IMR-90 (cell line): ENCODE measurements at regions not wholly inside any gene's neighbourhood (a gene's known extent, or its start where the extent isn't known, plus 50 kb on each side); places are given as distances from the start of the nearest gene placed in this dataset.

ENCODE experiments used
- CEBPB ChIP-seq: IDR thresholded peaks from 2 replicates; pipeline ENCODE4 v1.6.1; 2012; ENCODE audit warnings: low read depth, low read length, improper control_type of control experiment
- CHD1 ChIP-seq: IDR thresholded peaks from 2 replicates; pipeline ENCODE4 v1.6.1; 2012; ENCODE audit warnings: low read depth, low read length, improper control_type of control experiment
- FOS ChIP-seq: fragments of 150-350 bp; IDR thresholded peaks from 2 replicates; pipeline ENCODE4 v1.6.1; 2016; ENCODE audit warnings: low read depth, low read length
- MAZ ChIP-seq: IDR thresholded peaks from 2 replicates; pipeline ENCODE4 v1.6.1; 2012; ENCODE audit warnings: low read depth, mild to moderate bottlenecking, low read length, improper control_type of control experiment, moderate library complexity, borderline replicate concordance
- MXI1 ChIP-seq: IDR thresholded peaks from 2 replicates; pipeline ENCODE4 v1.6.1; 2012; ENCODE audit warnings: low read depth, mild to moderate bottlenecking, low read length, moderate library complexity, borderline replicate concordance
- NFE2L2 ChIP-seq: fragments of 150-350 bp; IDR thresholded peaks from 2 replicates; pipeline ENCODE4 v1.6.1; 2016; ENCODE audit warnings: low read depth, mild to moderate bottlenecking, low read length
- POLR2A ChIP-seq: IDR thresholded peaks from 2 replicates; pipeline ENCODE4 v1.6.1; 2012; ENCODE audit warnings: mild to moderate bottlenecking, low read depth, low read length
- RAD21 ChIP-seq: IDR thresholded peaks from 2 replicates; pipeline ENCODE4 v1.6.1; 2012; ENCODE audit warnings: low read length, improper control_type of control experiment
- SMC3 ChIP-seq: fragments of 150-350 bp; IDR thresholded peaks from 2 replicates; pipeline ENCODE4 v1.6.1; 2016; ENCODE audit warnings: low read depth, mild to moderate bottlenecking, antibody characterized with exemption, low read length, moderate library complexity
- TF ChIP-seq, protein P1 (sequence below): conservative IDR thresholded peaks from 2 replicates; pipeline ENCODE4 v1.5.1; 2012; ENCODE audit warnings: mild to moderate bottlenecking, low read depth, low read length, improper control_type of control experiment
- TF ChIP-seq, protein P2 (sequence below): fragments of 150-350 bp; IDR thresholded peaks from 2 replicates; pipeline ENCODE4 v1.6.1; 2017; ENCODE audit warnings: mild to moderate bottlenecking, antibody characterized with exemption, low read length, low read depth
- TF ChIP-seq, protein P3 (sequence below): fragments of 150-350 bp; IDR thresholded peaks from 2 replicates; pipeline ENCODE4 v1.6.1; 2016; ENCODE audit warnings: low read depth, mild to moderate bottlenecking, low read length, moderate library complexity, borderline replicate concordance

DNA sequence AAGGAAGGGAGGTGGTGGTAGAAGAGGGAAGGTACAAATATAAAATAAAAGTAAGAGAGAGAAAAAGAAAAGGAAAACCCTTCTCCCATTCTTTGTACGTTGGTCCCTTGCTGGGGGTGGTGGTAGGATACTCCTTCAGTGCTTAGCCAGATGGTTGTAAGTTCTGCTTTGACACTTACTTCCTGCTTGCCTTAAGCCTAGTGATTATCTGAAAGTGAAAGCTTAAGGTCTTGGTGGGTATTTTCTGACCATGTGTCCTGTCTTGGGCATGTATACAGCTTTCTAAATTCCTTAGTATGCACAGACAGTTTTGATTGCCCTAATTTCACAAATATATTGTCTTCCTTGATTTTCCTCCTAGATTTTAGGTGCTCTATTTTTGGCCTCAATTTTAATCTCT is 314.8 kb downstream of the PCDH17 start:
- TF ChIP-seq, protein P1, sequence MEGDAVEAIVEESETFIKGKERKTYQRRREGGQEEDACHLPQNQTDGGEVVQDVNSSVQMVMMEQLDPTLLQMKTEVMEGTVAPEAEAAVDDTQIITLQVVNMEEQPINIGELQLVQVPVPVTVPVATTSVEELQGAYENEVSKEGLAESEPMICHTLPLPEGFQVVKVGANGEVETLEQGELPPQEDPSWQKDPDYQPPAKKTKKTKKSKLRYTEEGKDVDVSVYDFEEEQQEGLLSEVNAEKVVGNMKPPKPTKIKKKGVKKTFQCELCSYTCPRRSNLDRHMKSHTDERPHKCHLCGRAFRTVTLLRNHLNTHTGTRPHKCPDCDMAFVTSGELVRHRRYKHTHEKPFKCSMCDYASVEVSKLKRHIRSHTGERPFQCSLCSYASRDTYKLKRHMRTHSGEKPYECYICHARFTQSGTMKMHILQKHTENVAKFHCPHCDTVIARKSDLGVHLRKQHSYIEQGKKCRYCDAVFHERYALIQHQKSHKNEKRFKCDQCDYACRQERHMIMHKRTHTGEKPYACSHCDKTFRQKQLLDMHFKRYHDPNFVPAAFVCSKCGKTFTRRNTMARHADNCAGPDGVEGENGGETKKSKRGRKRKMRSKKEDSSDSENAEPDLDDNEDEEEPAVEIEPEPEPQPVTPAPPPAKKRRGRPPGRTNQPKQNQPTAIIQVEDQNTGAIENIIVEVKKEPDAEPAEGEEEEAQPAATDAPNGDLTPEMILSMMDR = no peak
- TF ChIP-seq MXI1 = no peak
- TF ChIP-seq, protein P2, sequence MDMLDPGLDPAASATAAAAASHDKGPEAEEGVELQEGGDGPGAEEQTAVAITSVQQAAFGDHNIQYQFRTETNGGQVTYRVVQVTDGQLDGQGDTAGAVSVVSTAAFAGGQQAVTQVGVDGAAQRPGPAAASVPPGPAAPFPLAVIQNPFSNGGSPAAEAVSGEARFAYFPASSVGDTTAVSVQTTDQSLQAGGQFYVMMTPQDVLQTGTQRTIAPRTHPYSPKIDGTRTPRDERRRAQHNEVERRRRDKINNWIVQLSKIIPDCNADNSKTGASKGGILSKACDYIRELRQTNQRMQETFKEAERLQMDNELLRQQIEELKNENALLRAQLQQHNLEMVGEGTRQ = no peak
- no peak for TF ChIP-seq POLR2A
- no peak for TF ChIP-seq NFE2L2
- TF ChIP-seq CEBPB = no peak
- no peak for TF ChIP-seq SMC3
- no peak for TF ChIP-seq RAD21
- TF ChIP-seq MAZ = no peak
- no peak for TF ChIP-seq FOS
- TF ChIP-seq CHD1 = no peak
- TF ChIP-seq, protein P3, sequence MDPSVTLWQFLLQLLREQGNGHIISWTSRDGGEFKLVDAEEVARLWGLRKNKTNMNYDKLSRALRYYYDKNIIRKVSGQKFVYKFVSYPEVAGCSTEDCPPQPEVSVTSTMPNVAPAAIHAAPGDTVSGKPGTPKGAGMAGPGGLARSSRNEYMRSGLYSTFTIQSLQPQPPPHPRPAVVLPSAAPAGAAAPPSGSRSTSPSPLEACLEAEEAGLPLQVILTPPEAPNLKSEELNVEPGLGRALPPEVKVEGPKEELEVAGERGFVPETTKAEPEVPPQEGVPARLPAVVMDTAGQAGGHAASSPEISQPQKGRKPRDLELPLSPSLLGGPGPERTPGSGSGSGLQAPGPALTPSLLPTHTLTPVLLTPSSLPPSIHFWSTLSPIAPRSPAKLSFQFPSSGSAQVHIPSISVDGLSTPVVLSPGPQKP = no peak
